IPS-20b (cell line): ENCODE measurements at regions not wholly inside any gene's neighbourhood (a gene's known extent, or its start where the extent isn't known, plus 50 kb on each side); places are given as distances from the start of the nearest gene placed in this dataset.

Experiments used
- H3K27ac ChIP-seq: one replicate; pipeline ENCODE4 v1.5.1; 2013; ENCODE audit warnings: low read length
- H3K27me3 ChIP-seq: 2 replicates; pipeline ENCODE4 v1.6.1; 2013; ENCODE audit warnings: mild to moderate bottlenecking, low read length, inconsistent platforms; ENCODE audit not compliant: insufficient read depth
- H3K36me3 ChIP-seq: 2 replicates; pipeline ENCODE4 v1.6.1; 2013; ENCODE audit warnings: low read depth, mild to moderate bottlenecking, inconsistent platforms, low read length, moderate library complexity; ENCODE audit not compliant: insufficient read depth
- H3K4me1 ChIP-seq: 2 replicates; pipeline ENCODE4 v1.6.1; 2013; ENCODE audit warnings: mild to moderate bottlenecking, control low read depth, inconsistent platforms, low read length, moderate library complexity; ENCODE audit not compliant: insufficient read depth
- H3K4me3 ChIP-seq: 2 replicates; pipeline ENCODE4 v1.5.1; 2013; ENCODE audit warnings: mild to moderate bottlenecking, low read length, inconsistent platforms
- H3K9ac ChIP-seq: 2 replicates; pipeline ENCODE4 v1.6.1; 2013; ENCODE audit warnings: low read depth, mild to moderate bottlenecking, inconsistent platforms, low read length, moderate library complexity
- H3K9me3 ChIP-seq: 2 replicates; pipeline ENCODE4 v1.6.1; 2013; ENCODE audit warnings: mild to moderate bottlenecking, low read depth, low read length, inconsistent platforms; ENCODE audit not compliant: insufficient read depth

GRCh38 chr15:24878153-24878552 is 76.6 kb upstream of the SNRPN start:
- H3K27ac ChIP-seq: no peak overlapping the region
- no peaks in the 10 kb centered on the region for H3K27me3 ChIP-seq
- H3K4me3 ChIP-seq: no peak overlapping the region
- H3K4me1 ChIP-seq: peaks cover 8% of the 10 kb centered on the region
- H3K9ac ChIP-seq: no peak overlapping the region
- no peaks in the 10 kb centered on the region for H3K36me3 ChIP-seq
- peaks cover 4% of the 10 kb centered on the region for H3K9me3 ChIP-seq

GRCh38 chr15:24879492-24879891 is 75.3 kb upstream of the SNRPN start:
- Histone ChIP-seq H3K27me3 (no peaks in the 10 kb centered on the region), H3K4me3 (peak overlapping the region; percentile 33; the same call in 1 of the 2 replicates), H3K27ac (no peak overlapping the region), H3K4me1 (peaks cover 8% of the 10 kb centered on the region), H3K36me3 (no peaks in the 10 kb centered on the region), H3K9ac (peak overlapping the region; percentile 27; the same call in 1 of the 2 replicates), H3K9me3 (peaks cover 2% of the 10 kb centered on the region)

- H3K4me3 ChIP-seq: no peak overlapping the region
- H3K9me3 ChIP-seq: peaks cover 3% of the 10 kb centered on the region
- peaks cover 14% of the 10 kb centered on the region for H3K4me1 ChIP-seq
- no peak overlapping the region for H3K27ac ChIP-seq
- no peak overlapping the region for H3K9ac ChIP-seq
- H3K27me3 ChIP-seq: no peaks in the 10 kb centered on the region
- H3K36me3 ChIP-seq: no peaks in the 10 kb centered on the region
Measured at GRCh38 chr15:24880663-24881062, 74.1 kb upstream of the SNRPN start.

- Histone ChIP-seq H3K27me3 (no peaks in the 10 kb centered on the region), H3K9me3 (peaks cover 6% of the 10 kb centered on the region; the same call in 1 of the 2 replicates), H3K36me3 (no peaks in the 10 kb centered on the region), H3K4me1 (peaks cover 6% of the 10 kb centered on the region; the same call in 1 of the 2 replicates), H3K4me3 (no peak overlapping the region), H3K9ac (no peak overlapping the region), H3K27ac (no peak overlapping the region)
Measured at GRCh38 chr15:24886538-24886937, 68.2 kb upstream of the SNRPN start.

DNA sequence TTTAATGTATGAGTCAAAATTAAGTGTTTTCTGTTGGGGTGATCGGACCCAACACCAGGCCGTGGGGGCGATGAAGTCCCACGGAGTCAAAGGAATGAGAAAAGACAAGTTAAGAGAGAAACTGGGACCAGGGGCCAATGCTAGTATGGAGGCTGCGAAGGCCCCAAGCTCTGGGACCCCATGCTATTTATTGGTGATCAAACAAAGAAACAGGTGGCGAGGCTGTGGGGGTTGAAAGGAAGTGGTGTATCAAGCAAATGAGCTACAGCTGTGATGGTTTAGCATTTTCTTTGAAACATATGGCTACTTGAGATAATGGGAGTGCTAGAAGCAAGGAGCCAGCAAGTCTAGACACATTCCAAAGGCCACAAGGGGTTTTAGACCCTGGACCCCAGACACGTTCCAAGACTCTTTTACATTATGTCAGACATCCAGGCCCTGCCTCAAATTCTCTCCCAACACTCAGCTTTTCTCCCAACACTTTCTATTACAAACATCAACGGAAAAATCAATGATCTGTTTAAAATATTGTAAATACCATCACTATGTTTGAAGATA is 56.0 kb upstream of the SNRPN start:
- Histone ChIP-seq H3K4me3 (no peak overlapping the region), H3K4me1 (peaks cover 14% of the 10 kb centered on the region; the same call in 1 of the 2 replicates), H3K36me3 (no peaks in the 10 kb centered on the region; the same call in 1 of the 2 replicates), H3K27ac (no peak overlapping the region), H3K27me3 (no peaks in the 10 kb centered on the region), H3K9me3 (peaks cover 5% of the 10 kb centered on the region), H3K9ac (peak overlapping the region; percentile 67; the same call in 1 of the 2 replicates)

- no peak overlapping the region for H3K4me3 ChIP-seq
- H3K27me3 ChIP-seq: no peaks in the 10 kb centered on the region
- peaks cover 14% of the 10 kb centered on the region; the same call in 1 of the 2 replicates for H3K4me1 ChIP-seq
- H3K36me3 ChIP-seq: no peaks in the 10 kb centered on the region
- peaks cover 5% of the 10 kb centered on the region for H3K9me3 ChIP-seq
- H3K9ac ChIP-seq: peak overlapping the region; percentile 67; the same call in 1 of the 2 replicates
- peak overlapping the region; percentile 79 for H3K27ac ChIP-seq
Measured at GRCh38 chr15:24899367-24899766, 55.4 kb upstream of the SNRPN start.

DNA sequence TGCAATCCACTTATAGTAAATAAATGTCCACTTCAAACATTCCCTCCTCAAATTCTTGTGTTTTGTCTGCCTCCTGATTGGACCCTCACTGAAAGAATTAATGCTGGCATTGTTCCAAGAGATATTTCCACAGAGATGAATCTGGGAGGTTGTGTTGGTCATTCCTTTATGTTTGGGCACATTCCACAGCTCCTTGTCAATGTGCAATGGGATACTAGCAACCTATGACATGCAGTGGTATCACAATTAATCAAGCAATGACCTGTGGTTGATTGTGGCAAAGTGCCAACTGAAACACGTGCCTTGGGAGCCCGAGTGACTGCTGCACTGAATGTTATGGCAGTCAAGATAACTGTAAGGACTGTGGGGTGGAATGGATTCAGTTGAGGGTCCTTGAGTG is 55.0 kb upstream of the SNRPN start:
- Histone ChIP-seq H3K4me3 (no peak overlapping the region), H3K9me3 (peaks cover 5% of the 10 kb centered on the region), H3K27ac (peak overlapping the region; percentile 79), H3K9ac (peak overlapping the region; percentile 67; the same call in 1 of the 2 replicates), H3K4me1 (peaks cover 14% of the 10 kb centered on the region; the same call in 1 of the 2 replicates), H3K36me3 (no peaks in the 10 kb centered on the region), H3K27me3 (no peaks in the 10 kb centered on the region)

- Histone ChIP-seq H3K4me3 (no peak overlapping the region), H3K9me3 (peaks cover 5% of the 10 kb centered on the region), H3K27me3 (no peaks in the 10 kb centered on the region), H3K27ac (no peak overlapping the region), H3K36me3 (no peaks in the 10 kb centered on the region), H3K4me1 (peaks cover 14% of the 10 kb centered on the region; the same call in 1 of the 2 replicates), H3K9ac (no peak overlapping the region)
Measured at GRCh38 chr15:24901409-24901808, 53.4 kb upstream of the SNRPN start.
